BE2C (cell line): ENCODE measurements at regions not wholly inside any gene's neighbourhood (a gene's known extent, or its start where the extent isn't known, plus 50 kb on each side); places are given as distances from the start of the nearest gene placed in this dataset.

Experiments
- DNase-seq: peaks from one replicate; pipeline ENCODE4 v3.0.0-alpha.2; 2020
- H3K27me3 ChIP-seq: fragments of 250-450 bp; sonication (Bioruptor Pico); 2 replicates; pipeline ENCODE4 v1.5.1; 2020; ENCODE audit warnings: mild to moderate bottlenecking
- H3K36me3 ChIP-seq: fragments of 250-450 bp; sonication (Bioruptor Pico); 2 replicates; pipeline ENCODE4 v1.5.1; 2020; ENCODE audit warnings: mild to moderate bottlenecking
- H3K4me1 ChIP-seq: fragments of 250-450 bp; sonication (Bioruptor Pico); 2 replicates; pipeline ENCODE4 v1.5.1; 2020
- H3K4me3 ChIP-seq: 2 replicates; pipeline ENCODE4 v1.5.1; 2011; ENCODE audit warnings: low read depth, low read length
- H3K9me3 ChIP-seq: fragments of 250-450 bp; sonication (Bioruptor Pico); 2 replicates; pipeline ENCODE4 v1.5.1; 2020
- CTCF ChIP-seq: IDR thresholded peaks from 2 replicates; pipeline ENCODE4 v1.5.1; 2012; ENCODE audit warnings: mild to moderate bottlenecking, low read depth, low read length

GRCh38 chr14:100440758-100441203 lies 117.6 kb downstream of the SLC25A47 start:
- Histone ChIP-seq H3K4me1 (peaks cover 77% of the 10 kb centered on the region), H3K9me3 (no peaks in the 10 kb centered on the region), H3K27me3 (no peaks in the 10 kb centered on the region), H3K36me3 (no peaks in the 10 kb centered on the region), H3K4me3 (peak overlapping the region; percentile 9)
- peak; percentile 82 for DNase-seq
- TF ChIP-seq CTCF, result peak; percentile 28; the same call in 1 of the 2 replicates

GRCh38 chr14:100441271-100441947 lies 118.3 kb downstream of the SLC25A47 start:
- Histone ChIP-seq H3K4me1 (peaks cover 76% of the 10 kb centered on the region), H3K36me3 (no peaks in the 10 kb centered on the region), H3K27me3 (no peaks in the 10 kb centered on the region), H3K9me3 (no peaks in the 10 kb centered on the region), H3K4me3 (no peak overlapping the region)
- no peak for DNase-seq
- no peak for TF ChIP-seq CTCF

GRCh38 chr14:100442036-100442435 lies 118.9 kb downstream of the SLC25A47 start:
- Histone ChIP-seq H3K4me1 (peaks cover 75% of the 10 kb centered on the region), H3K36me3 (no peaks in the 10 kb centered on the region), H3K4me3 (no peak overlapping the region), H3K9me3 (no peaks in the 10 kb centered on the region), H3K27me3 (no peaks in the 10 kb centered on the region)
- TF ChIP-seq CTCF, result no peak
- peak; percentile 41 for DNase-seq

GRCh38 chr14:100442498-100443490 lies 119.7 kb downstream of the SLC25A47 start:
- H3K9me3 ChIP-seq, result no peaks in the 10 kb centered on the region
- TF ChIP-seq CTCF, result no peak
- no peaks in the 10 kb centered on the region for H3K27me3 ChIP-seq
- no peak overlapping the region; the same call in 1 of the 2 replicates for H3K4me3 ChIP-seq
- H3K4me1 ChIP-seq, result peaks cover 72% of the 10 kb centered on the region
- DNase-seq, result peak; percentile 50
- H3K36me3 ChIP-seq, result no peaks in the 10 kb centered on the region

GRCh38 chr14:100443603-100444002 lies 120.5 kb downstream of the SLC25A47 start:
- H3K9me3 ChIP-seq, result no peaks in the 10 kb centered on the region
- no peak for DNase-seq
- H3K4me3 ChIP-seq, result no peak overlapping the region
- H3K4me1 ChIP-seq, result peaks cover 70% of the 10 kb centered on the region
- no peaks in the 10 kb centered on the region for H3K36me3 ChIP-seq
- TF ChIP-seq CTCF, result no peak
- H3K27me3 ChIP-seq, result no peaks in the 10 kb centered on the region
